HFF-Myc (cell line): ENCODE measurements at regions not wholly inside any gene's neighbourhood (a gene's known extent, or its start where the extent isn't known, plus 50 kb on each side); places are given as distances from the start of the nearest gene placed in this dataset.
A peak's percentile ranks its signal among the peaks of the same experiment; 100 is the strongest.

Source experiments
- DNase-seq: peaks from one replicate; pipeline ENCODE4 v3.0.0-alpha.2; 2011; ENCODE audit warnings: low read depth; ENCODE audit errors: extremely low read depth
- H3K4me3 ChIP-seq: replicated peaks from 2 replicates; pipeline ENCODE4 v1.5.1; 2011; ENCODE audit warnings: low read depth, mild to moderate bottlenecking, control low read depth, low read length
- CTCF ChIP-seq: IDR thresholded peaks from 2 replicates; pipeline ENCODE4 v1.5.1; 2012; ENCODE audit warnings: mild to moderate bottlenecking, low read depth, low read length, control low read depth; ENCODE audit errors: missing control alignments

DNA sequence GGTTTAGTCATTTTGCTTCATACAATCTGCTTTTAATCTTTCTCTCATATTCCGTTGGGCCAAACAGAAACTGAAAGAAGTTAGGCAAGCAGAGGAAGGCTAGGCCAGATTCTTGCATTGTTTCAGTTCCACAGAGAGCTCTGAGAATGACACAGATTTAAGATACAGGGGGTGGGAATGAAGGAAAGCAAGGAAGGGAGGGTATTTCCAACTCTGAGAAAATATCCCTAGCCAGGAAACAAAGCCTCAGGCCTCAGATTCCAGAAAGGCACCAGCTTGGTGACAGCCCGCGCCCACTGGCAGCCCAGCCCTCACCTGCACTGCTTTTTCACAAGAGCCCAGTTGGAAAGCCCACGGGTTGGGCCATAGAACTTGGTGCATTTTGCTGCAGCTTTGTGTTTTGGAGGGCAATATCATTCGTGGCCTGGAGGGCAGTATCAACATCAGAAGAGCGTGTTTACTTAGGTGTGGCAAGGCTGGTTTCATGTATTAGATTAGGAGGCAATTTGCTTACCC is 63.5 kb downstream of the ENC1 start:
- TF ChIP-seq CTCF: no peak
- no peak for DNase-seq
- no peak overlapping the region for H3K4me3 ChIP-seq

GRCh38 chr5:74575741-74576538 is 64.6 kb downstream of the ENC1 start:
- TF ChIP-seq CTCF: no peak

GRCh38 chr5:74570250-74570649 is 70.3 kb downstream of the ENC1 start:
- no peak for DNase-seq
- TF ChIP-seq CTCF: no peak
- H3K4me3 ChIP-seq: no peak overlapping the region

More at GRCh38 chr5:74575741-74576538, 64.6 kb downstream of the ENC1 start:
- H3K4me3 ChIP-seq: no peak overlapping the region
- peak; percentile 35 for DNase-seq

GRCh38 chr5:74567411-74567995 is 73.0 kb downstream of the ENC1 start:
- TF ChIP-seq CTCF: no peak
- no peak for DNase-seq

DNA sequence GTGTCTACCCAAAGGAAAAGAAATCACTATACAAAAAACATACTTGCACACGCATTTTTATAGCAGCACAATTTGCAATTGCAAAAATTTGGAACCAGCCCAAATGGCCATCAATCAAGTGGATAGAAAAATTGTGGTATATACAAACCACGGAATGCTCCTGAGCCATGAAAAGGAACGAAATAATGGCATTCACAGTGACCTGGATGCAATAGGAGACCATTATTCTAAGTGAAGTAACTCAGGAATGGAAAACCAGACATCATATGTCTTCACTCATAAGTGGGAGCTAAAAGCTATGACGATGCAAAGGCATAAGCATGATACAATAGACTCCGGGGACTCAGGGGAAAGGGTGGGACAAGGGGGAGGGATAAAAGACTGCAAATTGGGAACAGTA is 78.4 kb downstream of the ENC1 start:
- no peak overlapping the region for H3K4me3 ChIP-seq
- no peak for DNase-seq
- TF ChIP-seq CTCF: no peak

More at GRCh38 chr5:74567411-74567995, 73.0 kb downstream of the ENC1 start:
- H3K4me3 ChIP-seq: no peak overlapping the region

GRCh38 chr5:74560245-74560644 is 80.3 kb downstream of the ENC1 start:
- DNase-seq: no peak
- no peak overlapping the region for H3K4me3 ChIP-seq
- TF ChIP-seq CTCF: no peak
